GM18858 (cell line): ENCODE measurements at regions not wholly inside any gene's neighbourhood (a gene's known extent, or its start where the extent isn't known, plus 50 kb on each side); places are given as distances from the start of the nearest gene placed in this dataset.

Source experiments
- ATAC-seq: cut with Tn5 transposase; IDR thresholded peaks from one replicate; pipeline ENCODE4 v1.9.1; 2021; ENCODE audit not compliant: unreplicated experiment

DNA sequence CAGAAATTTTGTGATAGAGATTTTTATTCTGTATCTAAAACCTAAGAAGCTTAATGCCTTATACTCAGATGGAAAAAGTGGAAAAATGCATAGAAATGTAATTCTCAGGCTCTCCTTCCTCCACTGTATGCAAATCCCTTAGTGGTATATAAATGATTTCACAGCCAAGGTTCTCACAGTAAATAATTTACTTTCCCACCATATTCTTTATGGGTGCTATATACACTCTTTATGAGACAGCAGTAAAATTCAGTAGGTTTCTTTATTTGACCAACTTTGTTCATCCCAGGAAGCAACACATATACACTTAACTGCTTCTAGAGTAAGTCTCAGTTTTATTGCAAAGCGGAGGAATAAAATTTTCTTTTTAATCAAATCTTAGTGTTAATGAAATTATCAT is 1399.7 kb downstream of the PCDH7 start:
- ATAC-seq, result no peak

- no peak for ATAC-seq
Observed at GRCh38 chr4:32128549-32128948, 1408.4 kb downstream of the PCDH7 start.

DNA sequence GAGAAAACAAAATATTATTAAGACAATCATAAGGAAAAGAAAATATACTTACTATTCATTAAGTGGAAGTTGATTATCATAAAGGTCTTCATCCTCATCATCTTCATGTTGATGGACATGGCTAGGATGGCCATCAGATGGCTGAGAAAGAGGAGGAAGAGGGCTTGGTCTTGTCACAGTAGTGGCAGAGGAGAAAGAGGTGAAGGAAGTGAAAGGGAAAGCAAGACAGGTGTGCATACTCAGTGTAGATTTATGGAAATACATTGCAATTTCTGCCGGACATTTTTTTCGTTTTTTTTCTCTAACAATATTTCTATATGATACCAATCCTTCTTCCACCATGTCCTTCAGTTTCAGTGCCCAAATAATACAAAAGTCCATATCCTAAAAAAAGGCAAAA is 1409.8 kb downstream of the PCDH7 start:
- no peak for ATAC-seq

DNA sequence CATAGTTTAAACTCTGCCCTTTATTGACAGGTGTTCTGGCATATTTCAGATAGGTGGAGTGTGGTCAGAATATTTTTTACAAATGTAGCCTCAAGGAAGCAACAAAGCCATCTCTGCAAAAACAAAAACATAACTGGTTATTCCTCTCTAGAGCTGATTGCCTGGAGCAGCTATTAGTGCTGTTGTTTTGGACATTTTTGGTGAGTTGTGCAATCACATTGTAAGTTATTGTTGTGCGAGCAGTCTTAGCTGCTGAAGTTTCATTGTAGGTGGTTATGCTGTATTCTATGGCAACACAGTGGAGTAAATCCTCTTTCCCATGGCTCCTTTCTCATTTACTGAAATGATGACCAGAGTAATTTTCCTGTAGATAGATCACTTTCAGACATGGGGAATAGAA is 1413.0 kb downstream of the PCDH7 start:
- ATAC-seq, result no peak

GRCh38 chr4:32133734-32134133 is 1413.6 kb downstream of the PCDH7 start:
- ATAC-seq, result no peak

- no peak for ATAC-seq
Observed at GRCh38 chr4:32135642-32136041, 1415.5 kb downstream of the PCDH7 start.

- no peak for ATAC-seq
Observed at GRCh38 chr4:32136081-32136787, 1416.1 kb downstream of the PCDH7 start.

GRCh38 chr4:32140636-32141035 is 1420.5 kb downstream of the PCDH7 start:
- ATAC-seq, result no peak

DNA sequence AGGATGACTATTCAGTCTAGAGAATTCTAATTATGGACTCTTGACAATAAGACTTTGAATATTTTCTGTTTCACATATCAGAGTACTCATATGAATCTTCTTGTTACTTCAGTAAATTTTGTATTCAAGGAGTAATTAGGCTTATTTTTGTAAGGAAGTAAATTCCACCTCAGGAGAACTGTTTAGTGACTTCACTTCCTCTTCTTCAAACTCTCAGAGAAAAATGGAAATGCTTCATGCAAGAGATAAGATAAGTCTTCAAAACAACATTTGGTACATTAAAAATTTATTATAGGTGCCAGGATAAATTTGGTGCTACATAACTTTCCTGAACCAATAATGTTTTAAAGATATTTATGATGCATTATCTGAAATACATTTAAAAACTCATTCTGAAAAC is 1421.9 kb downstream of the PCDH7 start:
- ATAC-seq, result no peak

DNA sequence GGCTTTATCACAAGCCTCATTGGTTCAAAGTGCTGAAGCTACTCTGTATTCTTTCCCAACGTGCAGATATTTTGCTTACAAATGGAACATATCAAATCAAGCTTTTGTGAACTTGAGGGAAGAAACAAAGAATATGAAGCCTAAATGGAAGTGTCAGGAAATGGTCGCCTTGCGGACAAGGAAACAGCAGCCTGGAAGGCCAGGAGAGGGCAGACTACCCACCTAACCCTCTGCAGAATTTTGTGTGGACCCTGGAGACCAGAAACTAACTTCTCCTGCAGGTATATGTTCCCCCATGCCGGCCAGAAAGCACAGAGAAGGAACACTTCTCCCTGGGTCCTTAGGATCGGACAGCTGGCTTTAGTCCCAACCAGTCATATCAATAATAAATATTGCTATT is 1425.8 kb downstream of the PCDH7 start:
- ATAC-seq, result no peak

- no peak for ATAC-seq
Observed at GRCh38 chr4:32147446-32148085, 1427.4 kb downstream of the PCDH7 start.

- ATAC-seq, result no peak
Observed at GRCh38 chr4:32148111-32148666, 1428.0 kb downstream of the PCDH7 start.

GRCh38 chr4:32158961-32159360 is 1438.8 kb downstream of the PCDH7 start:
- no peak for ATAC-seq

DNA sequence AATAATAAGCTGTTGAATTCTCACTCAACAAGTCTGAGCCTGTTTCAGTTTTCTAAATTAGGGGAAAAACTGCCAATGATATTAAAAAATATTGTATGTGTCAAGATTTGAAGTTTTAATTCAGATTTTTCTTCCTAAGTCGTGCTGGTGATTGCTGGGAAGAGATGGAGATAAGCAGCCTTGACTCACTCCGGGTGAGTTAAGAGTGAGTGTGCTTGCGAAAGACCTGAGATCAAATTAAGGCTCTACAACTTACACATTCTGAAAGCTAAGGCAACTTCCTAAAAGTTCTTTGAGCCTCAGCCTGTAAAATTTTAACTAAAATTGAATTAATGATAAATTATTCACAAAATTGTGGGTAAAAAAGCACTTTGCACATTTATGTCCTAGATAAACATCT is 1441.2 kb downstream of the PCDH7 start:
- ATAC-seq, result no peak

GRCh38 chr4:32163125-32163524 is 1443.0 kb downstream of the PCDH7 start:
- ATAC-seq, result no peak

DNA sequence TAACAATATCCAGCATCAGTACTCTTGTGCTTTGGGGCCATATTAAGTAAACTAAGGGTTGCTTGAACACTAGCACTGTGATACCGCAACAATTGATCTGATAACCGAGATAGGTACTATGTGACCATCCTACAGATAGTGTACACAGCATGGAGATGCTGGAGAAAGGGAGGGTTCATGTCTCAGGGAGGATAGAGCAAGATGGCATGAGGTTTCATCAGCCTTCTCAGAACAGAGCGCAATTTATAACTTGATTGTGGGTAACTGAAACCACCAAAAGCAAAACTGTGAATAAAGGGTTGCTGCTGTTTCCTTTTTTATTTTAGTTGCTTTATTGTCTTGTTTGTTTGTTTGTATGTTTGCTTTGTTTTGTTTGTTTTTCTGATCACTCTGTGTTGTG is 1449.7 kb downstream of the PCDH7 start:
- no peak for ATAC-seq

DNA sequence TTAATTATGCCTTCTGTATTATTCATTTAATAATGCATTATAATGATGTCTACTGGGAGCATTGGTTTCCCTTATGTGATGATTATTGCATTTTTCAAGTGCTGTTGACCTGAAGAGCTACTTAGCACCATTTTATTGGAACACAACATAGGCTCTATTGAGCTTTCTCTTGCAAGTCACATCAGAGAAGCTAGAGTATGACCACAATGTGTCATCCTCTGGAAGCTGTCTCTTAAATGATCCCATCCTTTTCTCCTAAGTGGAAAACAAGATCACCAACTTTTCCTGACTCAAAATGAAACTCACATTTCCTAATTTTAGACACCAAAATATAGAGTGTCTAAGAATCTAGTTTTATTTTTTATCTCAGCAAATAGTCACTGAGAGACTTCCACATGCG is 1451.9 kb downstream of the PCDH7 start:
- ATAC-seq, result no peak

GRCh38 chr4:32172761-32173160 is 1452.6 kb downstream of the PCDH7 start:
- no peak for ATAC-seq

DNA sequence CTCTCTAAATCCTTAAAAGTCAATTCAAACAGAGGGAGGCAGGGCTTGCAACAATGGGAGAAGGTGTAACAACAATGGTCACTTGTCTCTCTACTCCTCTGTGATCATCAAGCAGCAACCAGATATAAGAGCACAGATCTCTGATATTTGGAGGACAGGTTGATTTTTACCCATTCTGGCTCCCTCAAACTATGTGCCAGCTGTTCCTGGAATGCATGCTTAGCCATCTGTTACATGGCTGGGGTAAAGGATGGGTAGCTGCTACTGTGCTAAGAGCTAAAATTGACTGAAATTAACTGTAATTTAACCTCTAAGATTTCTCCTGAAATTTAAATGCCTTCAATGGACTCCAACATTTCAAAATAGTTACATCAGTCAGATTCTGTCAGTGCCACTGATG is 1459.9 kb downstream of the PCDH7 start:
- ATAC-seq, result no peak

DNA sequence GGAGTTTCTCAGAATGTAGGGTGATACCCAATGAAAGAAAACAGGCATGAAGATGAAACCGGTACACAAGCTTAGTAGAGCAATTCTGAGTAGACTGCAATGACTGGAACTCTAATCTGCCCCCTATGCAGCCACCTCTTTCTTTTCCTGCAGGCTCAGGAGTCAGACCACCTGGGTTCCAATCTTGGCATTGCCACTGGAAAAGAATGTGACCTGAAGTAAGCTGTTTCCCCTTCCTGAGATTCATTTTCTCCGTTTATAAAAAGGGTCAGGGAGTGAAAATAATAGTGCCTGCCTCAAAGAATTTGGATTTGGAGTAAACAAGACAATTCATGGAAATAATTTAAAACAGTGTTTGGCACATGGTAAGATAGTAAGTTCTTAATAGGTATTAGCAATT is 1464.0 kb downstream of the PCDH7 start:
- no peak for ATAC-seq

DNA sequence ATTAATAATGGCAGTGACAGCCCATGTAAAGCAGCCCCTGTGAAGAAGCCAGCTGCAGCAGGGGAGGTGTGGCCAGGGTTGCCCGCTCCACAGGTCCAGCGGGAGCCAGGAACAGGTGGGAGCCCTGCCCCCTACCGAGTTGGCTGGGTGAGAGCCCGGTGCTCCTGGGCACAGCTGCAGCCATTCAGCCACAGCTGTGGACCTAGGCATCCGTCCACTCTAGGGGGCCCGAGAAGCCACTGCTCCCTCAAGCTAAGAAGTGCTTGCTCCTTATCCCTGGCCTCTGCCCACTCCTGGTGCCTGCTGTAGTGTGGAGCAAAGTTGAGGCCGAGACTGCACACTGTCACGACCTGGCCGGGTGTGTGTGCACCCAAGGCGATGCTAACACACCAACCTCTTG is 1469.0 kb downstream of the PCDH7 start:
- no peak for ATAC-seq

DNA sequence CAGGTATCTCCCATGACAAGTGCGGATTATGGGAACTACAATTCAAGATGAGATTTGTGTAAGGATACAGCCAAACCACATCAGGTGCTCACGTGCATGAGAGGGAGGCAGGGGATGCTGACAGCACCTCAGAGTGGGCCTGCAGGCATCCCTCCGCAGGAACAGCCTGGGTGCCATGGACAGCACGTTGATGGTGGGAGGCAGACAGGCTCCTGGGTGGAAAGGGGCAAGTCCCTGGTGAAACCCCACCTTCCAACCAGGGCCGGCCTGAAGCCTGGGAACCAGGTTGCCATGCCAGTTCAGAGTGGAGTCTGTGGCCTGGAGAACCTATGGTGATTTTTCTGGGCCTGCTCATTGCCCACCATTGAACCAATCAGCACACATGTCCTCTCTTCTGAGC is 1469.6 kb downstream of the PCDH7 start:
- ATAC-seq, result no peak

DNA sequence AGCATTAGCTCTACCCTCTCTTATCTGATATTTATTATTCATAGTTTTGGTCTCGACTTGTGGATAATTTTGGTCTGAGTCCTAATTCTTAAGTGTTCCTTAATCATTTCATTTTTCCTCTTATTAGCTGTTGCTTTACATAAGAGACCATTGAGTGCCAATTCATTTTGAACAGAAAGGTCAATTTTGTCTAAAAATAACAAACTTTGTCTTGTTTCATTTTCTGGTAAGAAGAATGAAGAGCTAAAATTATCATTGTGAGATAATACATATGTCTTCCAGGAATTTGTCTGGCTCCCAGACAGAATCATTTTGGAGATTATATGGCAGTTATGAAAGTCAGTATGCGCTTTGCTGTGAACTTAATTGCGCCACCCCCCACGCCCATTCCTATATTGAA is 1471.8 kb downstream of the PCDH7 start:
- no peak for ATAC-seq
